ENCODE measurements at regions not wholly inside any gene's neighbourhood (a gene's known extent, or its start where the extent isn't known, plus 50 kb on each side); places are given as distances from the start of the nearest gene placed in this dataset.

DNA sequence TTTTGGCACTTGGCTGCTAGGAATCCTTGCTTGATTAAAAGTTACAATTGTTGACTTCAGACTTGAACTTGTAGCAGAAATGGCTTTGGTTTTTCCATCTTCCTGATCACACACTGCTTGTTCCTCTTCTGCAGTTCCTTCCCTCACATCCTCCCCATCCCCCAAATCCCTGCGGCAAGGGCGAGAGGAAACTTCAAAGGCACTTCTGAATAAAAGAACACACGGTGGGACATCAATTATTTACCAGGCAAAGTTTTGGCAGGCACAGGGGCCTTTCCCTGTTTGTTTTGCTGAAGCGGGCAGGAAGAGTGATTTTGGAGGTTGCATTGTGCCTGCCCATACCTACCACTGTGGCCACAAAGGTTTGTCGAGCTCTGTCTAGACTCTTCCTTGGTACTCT lies 260.9 kb downstream of the KIF4B start:
- TF ChIP-seq, protein P1, sequence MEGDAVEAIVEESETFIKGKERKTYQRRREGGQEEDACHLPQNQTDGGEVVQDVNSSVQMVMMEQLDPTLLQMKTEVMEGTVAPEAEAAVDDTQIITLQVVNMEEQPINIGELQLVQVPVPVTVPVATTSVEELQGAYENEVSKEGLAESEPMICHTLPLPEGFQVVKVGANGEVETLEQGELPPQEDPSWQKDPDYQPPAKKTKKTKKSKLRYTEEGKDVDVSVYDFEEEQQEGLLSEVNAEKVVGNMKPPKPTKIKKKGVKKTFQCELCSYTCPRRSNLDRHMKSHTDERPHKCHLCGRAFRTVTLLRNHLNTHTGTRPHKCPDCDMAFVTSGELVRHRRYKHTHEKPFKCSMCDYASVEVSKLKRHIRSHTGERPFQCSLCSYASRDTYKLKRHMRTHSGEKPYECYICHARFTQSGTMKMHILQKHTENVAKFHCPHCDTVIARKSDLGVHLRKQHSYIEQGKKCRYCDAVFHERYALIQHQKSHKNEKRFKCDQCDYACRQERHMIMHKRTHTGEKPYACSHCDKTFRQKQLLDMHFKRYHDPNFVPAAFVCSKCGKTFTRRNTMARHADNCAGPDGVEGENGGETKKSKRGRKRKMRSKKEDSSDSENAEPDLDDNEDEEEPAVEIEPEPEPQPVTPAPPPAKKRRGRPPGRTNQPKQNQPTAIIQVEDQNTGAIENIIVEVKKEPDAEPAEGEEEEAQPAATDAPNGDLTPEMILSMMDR (IDR thresholded peaks at IDR 0.05) = no peak
- ATAC-seq (no peak), DNase-seq (no peak)
- no peaks in the 10 kb centered on the region for H3K9me3 Mint-ChIP-seq
- H3K27me3 Mint-ChIP-seq = peaks cover 4% of the 10 kb centered on the region
- H3K27ac Mint-ChIP-seq = no peak overlapping the region
- no peaks in the 10 kb centered on the region for H3K36me3 Mint-ChIP-seq (ENCODE audit: low read depth)
- intact Hi-C loops (cut with micrococcal nuclease) = no loop called here
- POLR2A ChIA-PET = no interaction called here
- CTCF ChIA-PET = no interaction called here
- H3K4me3 Mint-ChIP-seq = no peak overlapping the region
- H3K4me1 Mint-ChIP-seq (ENCODE audit: low read depth) = no peaks in the 10 kb centered on the region

DNA sequence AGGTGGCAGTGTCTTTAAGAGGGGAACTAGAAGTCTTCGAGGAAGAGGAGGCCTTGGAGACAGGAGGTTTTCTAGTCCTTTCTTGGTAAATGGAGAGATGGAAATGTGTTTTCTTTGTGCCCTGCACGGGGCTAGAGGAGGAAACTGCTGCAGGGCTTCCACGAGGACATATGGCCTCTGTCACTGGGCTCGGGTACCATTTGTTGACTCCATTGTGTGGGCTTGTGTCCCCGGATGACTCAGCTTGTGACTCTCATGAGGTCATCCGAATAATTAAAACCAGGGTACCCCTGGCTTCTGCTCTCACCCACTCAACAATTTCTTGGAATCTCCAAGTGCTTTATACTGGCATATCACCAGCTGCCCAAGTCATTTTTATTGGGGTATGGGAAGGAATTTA lies 261.7 kb downstream of the KIF4B start:
- DNase-seq (no peak), ATAC-seq (no peak)
- Mint-ChIP-seq H3K9me3 (no peaks in the 10 kb centered on the region), H3K27ac (no peak overlapping the region), H3K36me3 (ENCODE audit: low read depth) (no peaks in the 10 kb centered on the region), H3K4me1 (ENCODE audit: low read depth) (no peaks in the 10 kb centered on the region), H3K4me3 (no peak overlapping the region), H3K27me3 (peaks cover 4% of the 10 kb centered on the region)
- intact Hi-C loops (cut with micrococcal nuclease) = no loop called here
- POLR2A ChIA-PET = no interaction called here
- CTCF ChIA-PET = no interaction called here
- TF ChIP-seq, protein P1 (IDR thresholded peaks at IDR 0.05) = no peak

DNA sequence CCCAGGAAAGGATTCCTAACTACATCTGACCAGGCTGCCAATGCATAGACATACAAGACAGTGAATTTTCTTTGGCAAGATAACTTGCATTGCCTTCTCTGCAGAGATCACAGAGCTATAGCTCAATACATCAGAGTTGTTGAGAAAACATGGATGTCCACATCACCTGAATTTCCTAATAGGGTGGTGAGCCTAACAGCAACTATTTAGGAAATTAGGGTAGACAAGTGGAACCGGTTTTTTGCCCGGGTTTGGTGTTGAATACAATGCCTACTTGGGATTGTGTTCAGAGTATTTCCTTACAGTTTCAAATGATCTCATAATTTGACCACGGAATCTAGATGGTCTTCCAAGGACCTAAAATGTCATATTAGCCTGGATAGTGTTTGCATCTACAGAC lies 262.7 kb downstream of the KIF4B start:
- ATAC-seq (no peak), DNase-seq (no peak)
- Mint-ChIP-seq H3K4me1 (ENCODE audit: low read depth) (no peaks in the 10 kb centered on the region), H3K36me3 (ENCODE audit: low read depth) (no peaks in the 10 kb centered on the region), H3K27ac (no peak overlapping the region), H3K9me3 (no peaks in the 10 kb centered on the region), H3K4me3 (no peak overlapping the region), H3K27me3 (peaks cover 6% of the 10 kb centered on the region)
- ChIA-PET POLR2A (no interaction called here), CTCF (no interaction called here)
- TF ChIP-seq, protein P1 (IDR thresholded peaks at IDR 0.05) = no peak
- intact Hi-C loops (cut with micrococcal nuclease) = no loop called here

DNA sequence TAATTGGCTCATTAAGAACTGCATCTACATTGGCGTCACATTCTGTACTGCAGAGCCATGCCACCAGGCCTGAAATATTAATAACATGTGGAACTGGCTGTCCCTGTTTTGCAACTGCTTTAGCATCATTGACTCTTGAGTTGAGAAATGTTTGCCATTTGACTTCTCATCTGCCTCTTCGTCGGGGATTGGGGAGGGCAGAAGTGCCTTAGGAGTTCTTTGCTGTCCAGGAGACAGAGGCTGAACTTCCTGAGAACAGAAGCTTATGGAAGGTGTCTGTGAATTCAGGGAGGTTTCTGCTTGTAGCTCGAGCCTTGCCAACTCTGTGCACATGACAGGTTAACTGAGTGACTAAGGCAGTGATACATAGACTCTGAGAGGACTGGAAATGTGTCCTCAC lies 265.0 kb downstream of the KIF4B start:
- POLR2A ChIA-PET = no interaction called here
- no peaks in the 10 kb centered on the region for H3K9me3 Mint-ChIP-seq
- H3K27ac Mint-ChIP-seq = no peak overlapping the region
- DNase-seq = no peak
- H3K36me3 Mint-ChIP-seq (ENCODE audit: low read depth) = no peaks in the 10 kb centered on the region
- TF ChIP-seq, protein P1 (IDR thresholded peaks at IDR 0.05) = no peak
- ATAC-seq = no peak
- CTCF ChIA-PET = no interaction called here
- no peak overlapping the region for H3K4me3 Mint-ChIP-seq
- no peaks in the 10 kb centered on the region for H3K4me1 Mint-ChIP-seq (ENCODE audit: low read depth)
- H3K27me3 Mint-ChIP-seq = peaks cover 10% of the 10 kb centered on the region
- intact Hi-C loops (cut with micrococcal nuclease) = no loop called here

DNA sequence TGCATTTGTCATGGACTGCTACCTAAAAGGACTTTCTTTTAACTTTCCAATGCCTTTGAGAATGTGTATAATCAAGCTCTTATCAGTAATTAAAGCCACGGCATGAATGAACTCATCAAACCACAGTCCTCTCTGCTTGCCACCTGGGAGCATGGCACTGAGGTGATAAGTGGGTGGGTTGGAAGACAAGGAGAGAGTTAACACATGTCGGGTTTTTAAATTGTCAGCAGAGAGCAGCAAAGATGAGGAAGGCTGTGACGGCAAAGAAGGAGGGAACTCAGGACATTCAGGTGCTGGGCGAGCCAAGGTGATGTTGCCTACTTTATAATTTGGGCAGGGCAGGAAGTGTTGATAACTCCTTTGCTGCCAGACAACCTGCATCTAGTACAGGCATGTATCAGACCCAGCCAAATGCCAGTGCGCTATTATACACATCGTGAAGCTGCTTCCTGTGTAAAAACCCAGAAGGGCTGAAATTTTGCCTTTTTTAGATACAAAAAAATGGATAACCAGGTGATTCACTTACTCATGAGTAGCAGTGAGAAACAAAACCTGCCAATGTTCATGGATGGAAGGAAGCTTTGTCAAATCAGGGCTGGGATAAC lies 269.1 kb downstream of the KIF4B start:
- Mint-ChIP-seq H3K4me3 (no peak overlapping the region), H3K27ac (no peak overlapping the region), H3K4me1 (ENCODE audit: low read depth) (no peaks in the 10 kb centered on the region), H3K27me3 (peaks cover 17% of the 10 kb centered on the region), H3K9me3 (no peaks in the 10 kb centered on the region), H3K36me3 (ENCODE audit: low read depth) (no peaks in the 10 kb centered on the region)
- intact Hi-C loops (cut with micrococcal nuclease) = no loop called here
- ATAC-seq (no peak), DNase-seq (no peak)
- TF ChIP-seq, protein P1 (IDR thresholded peaks at IDR 0.05) = no peak
- ChIA-PET POLR2A (interaction anchor here (0.5 kb wide), 1 partner anchor 31 kb away, joined by 3 read pairs; no protein-coding TSS in a partner anchor), CTCF (no interaction called here)

Measured in activated CD8-positive, alpha-beta T cell treated with anti-CD3 and anti-CD28 coated beads for 36 hours (primary cell).